ENCODE measurements at regions not wholly inside any gene's neighbourhood (a gene's known extent, or its start where the extent isn't known, plus 50 kb on each side); places are given as distances from the start of the nearest gene placed in this dataset.

DNA sequence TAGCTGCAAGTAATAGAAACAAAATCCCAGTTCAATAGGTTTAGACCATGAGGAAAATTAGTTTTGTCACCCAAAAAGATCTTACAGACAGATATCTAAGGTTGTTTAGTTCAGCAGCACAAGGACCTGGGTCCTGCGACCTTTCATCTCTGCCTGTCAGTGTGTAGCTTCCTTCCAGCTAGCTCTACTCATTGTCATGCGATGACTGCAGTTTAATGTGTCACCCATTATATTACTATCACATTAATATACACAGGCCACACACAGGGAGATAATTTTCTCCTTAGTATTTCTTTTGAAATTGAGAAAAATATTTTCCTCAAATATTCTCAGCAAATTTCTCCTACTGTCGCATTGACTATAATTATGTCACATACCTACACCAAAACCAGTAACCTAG is 232.1 kb upstream of the ARSJ start:
- TF ChIP-seq, protein P1, sequence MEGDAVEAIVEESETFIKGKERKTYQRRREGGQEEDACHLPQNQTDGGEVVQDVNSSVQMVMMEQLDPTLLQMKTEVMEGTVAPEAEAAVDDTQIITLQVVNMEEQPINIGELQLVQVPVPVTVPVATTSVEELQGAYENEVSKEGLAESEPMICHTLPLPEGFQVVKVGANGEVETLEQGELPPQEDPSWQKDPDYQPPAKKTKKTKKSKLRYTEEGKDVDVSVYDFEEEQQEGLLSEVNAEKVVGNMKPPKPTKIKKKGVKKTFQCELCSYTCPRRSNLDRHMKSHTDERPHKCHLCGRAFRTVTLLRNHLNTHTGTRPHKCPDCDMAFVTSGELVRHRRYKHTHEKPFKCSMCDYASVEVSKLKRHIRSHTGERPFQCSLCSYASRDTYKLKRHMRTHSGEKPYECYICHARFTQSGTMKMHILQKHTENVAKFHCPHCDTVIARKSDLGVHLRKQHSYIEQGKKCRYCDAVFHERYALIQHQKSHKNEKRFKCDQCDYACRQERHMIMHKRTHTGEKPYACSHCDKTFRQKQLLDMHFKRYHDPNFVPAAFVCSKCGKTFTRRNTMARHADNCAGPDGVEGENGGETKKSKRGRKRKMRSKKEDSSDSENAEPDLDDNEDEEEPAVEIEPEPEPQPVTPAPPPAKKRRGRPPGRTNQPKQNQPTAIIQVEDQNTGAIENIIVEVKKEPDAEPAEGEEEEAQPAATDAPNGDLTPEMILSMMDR (IDR thresholded peaks at IDR 0.05; ENCODE audit: low read depth, low read length) = no peak
- TF ChIP-seq POLR2A (IDR thresholded peaks at IDR 0.05; ENCODE audit: extremely low read depth, insufficient read length) (no peak), MYC (IDR thresholded peaks at IDR 0.05; ENCODE audit: low read depth, low read length) (no peak)
- TF ChIP-seq, protein P2, sequence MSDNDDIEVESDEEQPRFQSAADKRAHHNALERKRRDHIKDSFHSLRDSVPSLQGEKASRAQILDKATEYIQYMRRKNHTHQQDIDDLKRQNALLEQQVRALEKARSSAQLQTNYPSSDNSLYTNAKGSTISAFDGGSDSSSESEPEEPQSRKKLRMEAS (IDR thresholded peaks at IDR 0.05; ENCODE audit: low read depth, low read length) = no peak
